ENCODE measurements at regions not wholly inside any gene's neighbourhood (a gene's known extent, or its start where the extent isn't known, plus 50 kb on each side); places are given as distances from the start of the nearest gene placed in this dataset.
A peak's percentile ranks its signal among the peaks of the same experiment; 100 is the strongest.

DNA sequence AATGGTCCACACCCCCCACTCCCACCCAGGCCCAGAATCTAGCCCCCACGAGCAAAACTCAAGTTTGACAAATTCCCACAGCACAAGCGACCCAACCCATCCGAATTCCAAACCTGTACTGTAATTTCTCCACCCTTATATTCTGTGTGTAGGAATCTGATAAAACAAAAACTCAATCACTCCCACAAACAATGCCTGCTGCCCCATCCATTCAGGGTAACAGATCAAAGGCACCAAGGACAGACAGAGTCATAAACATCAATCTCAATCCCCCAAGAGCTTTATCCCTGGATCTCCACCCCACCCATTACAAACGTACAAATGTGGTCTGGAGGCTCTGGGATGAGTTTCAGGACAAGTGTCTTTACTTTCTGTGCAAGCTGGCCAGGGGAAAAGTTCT lies 157.8 kb downstream of the AXIN2 start:
- no peak for DNase-seq

DNA sequence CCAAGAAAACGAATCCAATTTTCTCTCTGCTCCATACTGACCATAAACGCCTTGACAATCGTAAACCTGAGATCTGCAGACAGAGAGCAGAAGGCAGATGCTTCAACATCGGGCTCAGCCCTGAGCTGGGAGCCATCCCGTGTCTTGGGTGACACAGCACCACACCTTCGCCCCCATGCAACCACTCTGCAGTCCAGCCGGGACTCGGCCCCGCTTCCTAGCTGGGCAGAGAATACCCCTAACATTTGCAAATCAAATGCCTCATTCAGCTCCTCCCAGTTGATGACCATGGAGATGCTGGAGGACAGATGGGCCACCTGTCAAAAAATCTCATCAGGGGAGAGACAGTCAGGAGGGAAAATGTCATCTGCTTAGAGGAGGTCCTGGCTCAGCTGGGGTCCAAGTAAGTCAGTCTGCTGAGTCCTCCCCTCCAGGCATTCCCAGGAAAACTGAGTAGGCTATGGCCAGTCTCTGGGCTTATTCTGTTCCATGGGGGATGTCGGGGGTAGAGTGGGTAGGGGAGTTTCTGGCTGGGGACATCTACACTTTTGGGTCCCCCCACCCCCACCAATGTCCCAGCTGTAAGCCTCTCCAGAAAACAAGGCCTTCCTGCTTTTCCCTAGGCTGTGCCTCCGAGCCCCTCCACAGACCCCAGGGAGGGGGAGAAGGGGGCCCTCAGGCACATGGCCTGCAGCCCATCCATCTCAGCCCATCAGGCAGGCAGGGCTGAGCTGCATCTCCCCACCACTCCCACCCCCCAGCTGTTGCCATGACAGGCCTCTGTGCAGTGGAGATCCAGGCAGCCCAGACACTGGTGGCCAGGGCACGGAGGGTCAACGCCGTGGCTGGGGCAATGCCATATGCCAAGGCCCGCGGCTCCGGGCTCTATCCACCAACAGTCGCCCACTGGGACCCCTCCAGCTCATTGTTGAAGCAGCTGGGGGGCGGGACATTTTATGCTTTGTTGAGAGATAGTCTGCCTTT lies 158.6 kb downstream of the AXIN2 start:
- DNase-seq, result no peak

DNA sequence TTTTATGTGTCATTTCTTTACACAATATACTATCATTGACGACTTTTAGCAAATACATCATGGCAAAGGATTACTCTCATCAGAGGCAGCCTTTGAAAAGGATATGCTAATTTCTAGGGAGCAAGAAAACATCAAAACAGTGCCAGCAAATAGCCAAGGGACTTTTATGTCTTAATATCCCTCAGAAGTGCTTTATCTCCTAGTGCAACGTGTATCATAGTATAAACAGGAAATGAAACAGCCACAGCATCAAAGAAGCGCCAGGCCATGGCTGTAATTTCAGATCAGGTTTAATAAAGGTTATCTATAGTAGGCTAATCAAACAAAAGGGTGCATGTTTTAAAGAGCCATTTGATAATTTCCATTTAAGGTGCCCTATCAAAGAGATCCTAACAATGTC lies 159.9 kb downstream of the AXIN2 start:
- no peak for DNase-seq

DNA sequence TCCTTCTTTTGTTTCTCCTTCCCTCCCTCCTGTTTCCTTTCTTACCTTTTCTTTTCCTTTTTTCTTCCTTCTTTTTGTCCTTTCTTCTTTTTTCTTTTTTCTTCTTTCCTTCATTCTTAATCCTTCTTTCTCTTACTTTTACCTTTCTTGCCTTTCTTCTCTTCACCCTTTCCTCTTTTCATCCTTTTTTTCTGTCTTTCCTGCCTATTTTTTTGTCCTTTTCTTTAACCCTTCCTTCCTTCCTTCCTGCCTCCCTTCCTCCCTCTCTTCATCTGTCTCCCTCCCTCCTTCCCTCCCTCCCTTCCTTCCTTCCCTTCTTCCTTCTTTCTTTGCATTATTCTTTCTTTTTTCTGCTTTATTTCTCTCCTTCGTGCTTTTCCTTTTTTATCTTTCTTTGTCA lies 160.7 kb downstream of the AXIN2 start:
- DNase-seq, result no peak

DNA sequence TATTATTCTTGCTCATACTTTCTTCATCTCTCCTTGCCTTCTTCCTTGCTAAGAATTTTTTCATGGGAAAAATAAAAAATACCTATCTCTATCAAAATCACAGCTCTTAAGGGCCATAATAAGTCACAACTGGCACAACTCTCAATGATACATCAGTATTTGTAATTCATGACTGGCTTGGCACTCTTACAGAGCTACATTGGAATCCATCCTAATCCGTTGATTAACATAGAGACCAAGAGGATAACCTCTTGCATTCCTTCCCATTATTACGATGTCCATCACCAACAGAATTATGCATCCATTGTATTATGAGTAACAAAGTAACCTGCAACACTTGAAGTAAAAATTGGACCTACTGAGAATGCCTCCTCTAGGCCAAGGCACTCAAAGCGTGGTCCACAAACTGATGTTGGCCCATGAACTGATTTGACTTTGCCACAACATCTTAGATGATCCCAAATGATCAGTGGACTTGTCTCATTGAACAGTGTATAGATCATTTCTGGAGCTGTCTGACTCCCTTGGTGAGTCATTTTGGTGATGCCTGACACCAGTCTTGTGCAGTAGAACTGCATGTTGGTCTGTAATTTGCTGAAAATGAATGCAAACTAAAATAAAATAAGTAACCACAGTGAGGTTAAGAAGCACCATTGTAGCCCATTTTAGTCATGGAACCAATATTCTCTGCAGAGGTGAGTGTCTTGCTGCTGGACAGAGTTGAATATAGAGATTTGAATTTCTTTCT lies 163.2 kb downstream of the AXIN2 start:
- DNase-seq, result no peak

DNA sequence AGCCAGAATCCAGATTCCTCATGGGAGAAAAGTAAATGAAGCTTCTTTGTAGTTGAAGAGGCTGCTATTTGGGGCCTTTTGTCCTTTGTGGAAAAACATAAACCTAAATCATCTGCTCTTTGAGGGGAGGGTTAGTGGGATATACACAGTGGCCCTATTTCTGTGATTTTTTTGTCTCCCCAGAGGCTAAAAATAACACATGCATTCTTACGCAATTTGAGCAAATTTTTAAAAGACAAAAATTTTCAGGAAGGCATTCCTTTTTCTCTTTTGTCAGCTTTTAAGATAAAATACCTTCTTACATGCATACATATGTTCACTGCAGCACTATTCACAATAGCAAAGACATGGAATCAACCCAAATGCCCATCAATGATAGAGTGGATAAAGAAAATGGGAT lies 165.5 kb downstream of the AXIN2 start:
- DNase-seq, result no peak

DNA sequence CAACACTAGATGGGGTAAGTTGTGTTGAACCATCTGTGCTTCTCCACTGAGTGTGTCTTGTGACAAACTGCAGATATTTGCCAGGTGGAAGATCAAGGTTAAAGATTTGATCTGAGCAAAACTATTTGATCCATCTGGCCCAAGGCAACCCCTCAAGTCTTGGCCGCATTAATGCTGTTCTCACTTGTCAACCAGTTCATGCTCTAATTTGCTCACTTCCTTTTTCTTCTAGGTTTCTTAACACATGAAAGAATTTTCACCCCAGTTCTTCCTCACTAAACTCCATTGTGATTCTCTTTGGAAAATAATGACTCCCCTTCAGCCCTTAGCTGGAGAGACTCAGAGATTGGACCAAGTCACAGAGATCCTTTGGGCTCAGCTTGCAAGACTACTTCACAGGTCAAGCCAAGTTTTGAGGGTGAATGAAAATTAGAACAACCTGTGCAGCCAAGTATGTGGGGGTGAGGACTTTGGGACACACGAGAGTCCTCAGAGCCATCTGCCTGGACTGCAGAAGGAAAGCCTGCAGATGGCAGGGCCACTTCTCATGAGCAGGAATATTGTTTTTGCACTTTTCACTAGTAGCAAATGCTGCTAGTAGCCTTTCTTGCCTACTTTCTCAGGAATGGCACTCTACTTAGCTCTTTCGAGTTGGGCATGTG lies 166.5 kb downstream of the AXIN2 start:
- DNase-seq, result no peak

DNA sequence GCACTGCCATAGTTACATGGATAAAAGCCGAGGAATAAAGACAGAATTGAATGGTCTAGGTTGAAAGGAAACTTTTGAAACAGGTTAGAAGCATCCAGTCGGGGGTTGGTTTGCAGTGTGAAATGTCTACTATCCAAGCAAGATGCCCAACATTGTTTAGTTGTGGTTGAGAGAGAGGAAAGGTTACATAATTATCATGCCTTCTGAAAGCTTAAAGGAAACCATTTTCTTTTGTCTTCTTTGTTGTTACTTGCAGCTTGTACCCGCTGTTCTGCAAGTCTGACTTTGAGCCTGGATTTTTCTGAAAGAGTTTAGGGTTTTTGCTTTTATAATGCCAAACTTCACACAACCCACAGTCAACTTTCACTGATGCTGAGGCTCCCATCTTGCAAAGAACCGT lies 167.9 kb downstream of the AXIN2 start:
- DNase-seq, result no peak

DNA sequence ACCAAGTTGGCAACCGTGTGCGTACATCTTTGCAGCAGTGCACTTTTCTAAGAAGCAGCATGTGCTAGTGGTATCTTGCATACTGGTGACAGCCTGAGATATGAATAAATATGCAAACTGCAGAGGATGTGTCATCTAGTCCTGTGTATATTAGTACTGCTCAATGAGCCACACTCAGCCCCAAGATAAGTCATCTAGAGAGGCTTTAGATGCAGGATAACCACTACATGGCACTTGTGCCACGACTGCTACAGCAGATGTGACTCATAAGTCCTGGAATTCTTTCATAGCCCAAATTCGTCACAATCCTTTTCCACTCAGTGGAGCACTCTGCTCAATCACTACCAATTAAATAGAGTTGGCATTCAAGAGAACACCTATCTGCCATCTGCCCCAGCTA lies 171.5 kb downstream of the AXIN2 start:
- DNase-seq, result no peak

DNA sequence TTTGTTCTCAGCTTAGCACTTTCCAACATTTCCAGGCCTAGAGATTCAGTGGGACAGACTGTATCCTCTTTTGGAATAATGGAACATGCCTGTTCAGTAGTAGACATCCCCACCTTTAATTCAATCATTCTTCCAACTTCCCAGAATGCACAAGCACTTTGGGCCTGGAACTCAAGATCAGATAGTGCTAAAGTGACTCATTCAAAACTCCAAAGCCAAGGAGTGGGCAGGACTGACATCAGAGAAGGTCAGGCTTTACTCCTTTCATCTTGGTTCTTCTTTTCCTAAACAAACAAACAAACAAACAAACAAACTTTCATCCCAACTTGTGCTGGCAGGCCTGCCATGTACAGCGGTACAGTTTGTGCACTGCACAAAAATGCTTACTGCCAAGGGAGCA lies 172.0 kb downstream of the AXIN2 start:
- no peak for DNase-seq

DNA sequence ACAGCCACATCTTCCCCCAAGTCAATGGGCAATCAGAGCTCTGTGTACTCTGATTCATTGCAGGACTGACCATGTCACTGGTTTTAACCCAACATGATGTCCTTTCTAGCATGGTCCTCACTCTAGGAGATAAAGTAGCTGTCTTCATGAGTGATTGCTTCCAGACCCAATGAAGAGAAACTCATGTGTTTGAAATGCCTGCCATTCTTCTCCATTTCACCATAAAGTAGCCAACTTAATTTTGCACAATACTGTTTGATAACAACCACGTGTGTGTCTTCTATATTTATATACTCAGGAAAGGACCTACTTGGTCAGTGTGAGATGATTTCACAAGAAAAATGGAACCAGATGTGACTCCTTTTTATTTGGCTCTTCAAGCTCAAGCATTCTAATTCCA lies 172.5 kb downstream of the AXIN2 start:
- DNase-seq, result no peak

DNA sequence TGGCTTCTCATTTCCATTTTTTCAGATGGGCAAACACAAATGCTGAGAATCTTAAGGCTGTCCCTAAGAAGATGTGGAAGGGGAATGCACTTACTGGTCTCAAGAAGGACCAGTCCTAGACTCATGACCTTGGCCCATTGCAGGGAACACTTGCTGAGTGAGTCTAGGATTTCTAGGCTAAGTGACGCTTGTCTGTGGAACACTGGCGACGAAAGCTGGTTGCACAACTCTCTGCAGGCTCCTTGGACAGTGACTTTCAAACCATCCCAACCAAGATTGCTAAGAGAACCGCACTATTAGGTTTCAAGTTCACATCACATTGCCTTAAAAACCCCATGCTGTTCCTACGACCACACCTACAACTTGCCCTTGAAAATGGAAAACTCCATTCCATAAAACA lies 174.1 kb downstream of the AXIN2 start:
- no peak for DNase-seq

DNA sequence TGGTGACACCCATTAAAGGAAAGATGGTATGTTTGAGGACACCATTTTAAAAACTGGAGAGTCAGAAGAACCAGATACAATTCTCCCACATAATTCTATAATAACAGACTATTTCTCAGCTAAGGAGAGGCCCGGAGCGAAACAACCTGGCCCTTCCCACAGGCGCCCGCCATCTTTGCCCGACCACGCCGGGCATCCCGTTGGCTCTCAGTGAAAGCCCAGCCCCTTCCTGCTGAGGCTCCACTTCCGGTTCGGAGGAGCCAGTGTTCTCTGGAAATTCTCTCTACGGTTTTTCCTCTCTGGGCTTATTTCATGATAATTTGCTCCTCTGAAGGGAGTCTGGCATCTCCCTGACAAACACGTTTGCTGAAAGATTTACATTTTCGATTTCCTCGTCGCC lies 175.7 kb downstream of the AXIN2 start:
- no peak for DNase-seq

DNA sequence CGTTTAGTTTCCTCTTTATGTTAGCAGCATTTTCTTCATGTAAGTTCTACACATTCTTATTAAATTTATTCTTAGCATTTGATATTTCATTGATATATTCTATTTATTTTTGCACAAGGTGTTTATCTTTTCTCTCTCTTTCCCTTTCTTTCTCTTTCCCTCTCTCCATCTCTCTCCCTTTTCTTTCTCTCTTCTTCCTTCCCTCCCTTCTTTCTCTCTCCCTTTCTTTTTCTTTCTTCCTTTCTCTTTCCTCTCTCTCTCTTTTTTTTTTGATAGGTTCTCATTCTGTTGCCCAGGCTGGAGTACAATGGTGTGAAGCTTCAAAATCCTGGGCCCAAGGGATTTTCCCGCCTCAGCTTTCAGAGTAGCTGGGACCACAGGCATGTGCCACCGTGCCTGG lies 176.4 kb downstream of the AXIN2 start:
- no peak for DNase-seq

DNA sequence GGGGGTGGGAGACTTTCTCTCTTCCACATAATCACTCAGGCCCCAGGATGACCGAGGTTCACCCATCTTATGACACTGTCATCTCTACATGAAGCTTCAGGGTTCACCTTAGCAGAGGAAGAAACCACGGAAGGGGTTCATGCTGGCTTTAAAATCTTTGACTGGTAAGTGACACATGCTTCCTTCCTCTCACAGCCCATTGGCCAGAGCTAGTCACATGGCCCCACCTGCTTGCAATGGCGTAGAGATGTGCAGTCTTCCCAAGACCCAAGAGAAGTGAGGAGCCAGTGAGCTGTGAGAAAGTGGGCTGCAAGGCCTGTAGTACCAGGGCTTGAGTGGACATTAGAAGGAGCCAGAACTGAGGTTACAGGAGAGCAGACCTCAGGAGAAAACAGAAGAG lies 180.3 kb downstream of the AXIN2 start:
- no peak for DNase-seq

DNA sequence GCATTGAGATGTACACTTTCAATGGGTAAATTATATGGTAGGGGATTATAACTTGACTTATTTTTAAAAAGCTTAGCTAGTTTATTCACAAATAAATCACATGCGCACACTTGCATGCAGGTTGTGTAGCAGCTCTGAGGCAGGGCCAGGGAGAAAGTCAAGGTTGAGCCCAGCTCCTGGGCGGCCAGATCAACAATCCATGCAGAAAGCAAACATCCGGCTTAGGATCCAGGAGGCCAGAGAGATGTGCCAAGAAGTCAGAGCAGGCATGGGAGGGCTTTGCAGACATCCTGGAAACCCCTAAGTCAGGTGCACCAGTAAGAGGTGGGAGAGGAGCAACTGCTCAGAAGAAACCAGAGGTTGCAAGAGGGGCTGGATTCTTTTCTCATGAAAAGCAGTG lies 186.5 kb downstream of the AXIN2 start:
- DNase-seq, result no peak

DNA sequence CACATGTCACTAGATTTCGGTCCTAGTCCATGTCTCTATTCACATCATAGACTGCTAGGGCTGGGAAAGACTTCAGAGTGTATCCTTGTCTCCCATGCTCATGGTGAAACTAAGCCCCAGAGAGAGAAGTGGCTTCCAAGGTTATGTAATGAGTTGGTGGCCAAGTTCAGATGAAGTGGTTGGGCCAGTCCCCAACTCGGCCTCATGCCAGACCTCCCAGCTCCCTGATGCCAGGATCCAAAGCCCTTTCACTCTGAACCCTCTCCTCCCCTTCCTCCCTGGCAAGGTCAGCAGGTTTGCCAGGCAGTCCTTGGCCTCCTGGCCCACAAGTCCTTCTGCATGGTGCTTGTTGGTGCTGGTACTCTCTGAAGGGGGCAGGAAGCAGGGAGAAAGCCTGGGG lies 189.7 kb downstream of the AXIN2 start:
- DNase-seq, result no peak

DNA sequence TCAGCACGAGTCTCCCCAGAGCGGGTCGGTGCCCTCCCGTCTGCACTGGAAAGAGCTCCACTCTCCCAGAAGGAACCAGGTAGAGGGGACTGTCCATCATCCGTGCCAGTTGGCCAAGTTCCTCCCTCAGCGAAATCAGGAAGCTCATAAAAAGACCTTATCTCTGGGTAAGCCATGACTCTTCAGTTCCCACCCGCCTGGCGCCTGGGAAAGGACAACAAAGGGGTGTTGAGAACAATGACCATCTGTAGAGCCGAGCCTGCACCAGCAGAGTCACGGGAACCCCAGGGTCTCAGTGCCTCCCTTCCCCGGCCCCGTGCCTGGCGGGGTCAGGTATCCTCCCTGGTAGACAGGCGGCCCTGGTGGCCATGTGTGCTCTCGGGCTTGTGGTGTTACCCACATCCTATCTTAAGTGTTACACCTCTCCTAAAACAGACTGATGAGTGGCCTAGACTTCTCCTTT lies 190.7 kb downstream of the AXIN2 start:
- peak; percentile 4 for DNase-seq

DNA sequence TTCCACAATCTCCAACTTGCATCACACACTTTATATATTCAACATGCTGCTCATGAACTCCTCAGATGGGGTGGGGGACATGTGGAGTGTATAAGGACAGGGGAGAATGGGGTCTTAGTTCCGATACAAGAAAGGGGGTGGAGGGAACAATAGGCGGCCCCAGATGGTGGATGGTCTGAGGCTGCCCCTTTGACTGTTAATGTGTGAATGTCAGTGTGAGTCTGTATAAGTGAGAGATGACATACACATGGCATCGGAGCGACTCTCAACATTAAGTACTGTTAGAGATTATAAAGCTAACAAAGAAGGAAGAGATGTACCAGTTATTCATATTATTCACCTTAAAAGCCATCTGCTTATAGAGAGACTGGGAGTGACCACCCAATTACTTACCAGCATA lies 193.1 kb downstream of the AXIN2 start:
- no peak for DNase-seq

DNA sequence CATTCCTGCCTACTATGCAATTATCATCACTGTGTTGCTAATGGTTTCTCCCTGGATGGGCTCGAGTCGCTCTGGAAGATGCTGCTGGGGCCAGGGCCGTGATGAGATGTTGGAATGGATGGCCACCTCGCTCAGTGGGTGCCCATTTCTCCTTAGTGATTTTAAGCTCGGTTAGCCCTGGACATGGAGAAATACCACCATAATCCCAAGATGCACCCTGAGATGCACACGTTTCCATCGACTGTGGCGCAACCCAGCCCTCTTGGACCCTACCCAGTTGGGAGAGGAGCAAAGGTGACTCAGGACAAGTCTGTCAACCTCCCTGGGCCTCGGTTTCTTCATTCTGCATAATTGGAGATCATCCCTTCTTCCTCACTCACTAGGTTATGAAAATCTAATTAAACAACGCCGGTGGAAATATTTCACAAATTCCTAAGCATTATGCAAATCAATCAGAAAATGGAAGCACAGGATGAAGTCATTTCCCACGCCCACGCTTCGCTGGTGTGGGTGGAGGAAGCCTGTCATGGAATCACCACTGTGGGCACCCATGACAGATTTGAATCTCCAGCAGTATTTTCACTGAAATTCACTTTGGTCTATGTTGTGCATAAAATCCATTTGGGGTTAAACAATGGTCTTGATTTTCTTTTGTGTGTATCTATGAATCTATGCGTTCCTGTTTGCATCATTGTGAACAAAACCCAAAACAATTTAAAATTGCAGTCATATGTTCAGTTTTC lies 195.2 kb downstream of the AXIN2 start:
- DNase-seq, result peak; percentile 6

DNA sequence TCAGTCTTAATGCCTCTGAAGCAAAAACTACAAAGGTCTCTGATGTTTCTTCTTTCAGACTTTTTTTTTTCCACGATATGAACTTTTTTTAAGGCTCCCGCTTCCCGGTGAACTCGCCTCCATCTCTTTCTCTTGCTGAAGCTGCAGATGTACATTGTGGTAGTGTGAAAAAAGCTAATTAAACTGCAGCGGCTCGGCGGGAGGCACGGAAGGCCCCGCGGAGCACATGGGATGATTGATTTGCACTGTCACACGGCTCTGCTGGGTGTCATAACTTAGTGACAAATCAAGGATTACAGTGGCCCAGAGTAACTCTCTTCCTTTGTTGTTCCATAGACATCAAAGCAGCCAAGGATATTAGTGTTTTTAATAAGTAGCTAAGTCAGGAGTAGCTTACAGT lies 196.3 kb downstream of the AXIN2 start:
- no peak for DNase-seq

DNA sequence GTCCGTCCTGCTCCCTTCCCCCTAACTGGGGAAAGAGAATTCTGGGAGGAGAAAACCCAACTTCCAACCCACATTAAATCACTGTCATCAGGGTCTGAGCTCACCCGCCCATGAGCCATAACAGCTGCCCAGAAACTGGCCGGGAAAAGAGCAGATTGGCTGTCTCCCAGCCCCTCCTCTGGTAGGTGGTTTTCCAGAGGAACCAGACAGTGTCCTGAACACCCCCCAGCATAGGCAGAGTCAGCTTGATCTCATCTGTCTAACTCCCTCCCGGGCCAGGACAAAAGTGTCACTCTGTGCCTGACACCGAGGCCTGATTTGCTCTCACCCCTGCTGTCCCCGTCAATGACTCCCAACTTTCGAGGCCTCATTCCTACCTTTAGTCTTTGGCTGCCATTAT lies 197.0 kb downstream of the AXIN2 start:
- no peak for DNase-seq

DNA sequence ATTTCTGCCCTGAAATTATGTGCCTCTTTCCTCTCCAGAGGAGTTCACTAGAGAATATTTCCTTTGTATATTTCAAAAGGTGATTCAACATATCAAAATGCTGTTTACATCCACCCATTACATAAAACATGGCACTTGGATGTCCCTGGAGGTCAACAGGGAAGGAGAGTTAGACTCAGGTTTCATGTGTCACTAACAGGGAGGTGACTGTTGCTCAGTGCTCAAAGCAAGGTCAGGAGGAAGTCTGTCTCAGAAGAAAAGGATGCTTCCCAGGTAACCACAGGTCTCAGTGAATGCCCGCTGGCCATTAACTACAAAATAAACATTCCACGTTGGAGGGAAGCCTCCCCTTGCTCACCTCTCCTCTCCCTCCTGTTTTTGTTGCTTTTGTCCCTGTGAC lies 198.6 kb downstream of the AXIN2 start:
- no peak for DNase-seq
